Thyroid gland (tissue), 4 donors: ENCODE measurements at regions not wholly inside any gene's neighbourhood (a gene's known extent, or its start where the extent isn't known, plus 50 kb on each side); places are given as distances from the start of the nearest gene placed in this dataset.

Source experiments
- CTCF ChIP-seq, 6 experiments: fragments of 200-600 bp in 3 of 6; fragments of 450-650 bp in 3 of 6; sonication (generic) in 3 of 6; IDR thresholded peaks; one replicate each; pipeline ENCODE4 v1.5.1; 2016 to 2019; ENCODE audit warnings: antibody characterized with exemption in 6 of 6, mild to moderate bottlenecking in 2 of 6, inconsistent platforms in 1 of 6, moderate library complexity in 1 of 6
- POLR2A ChIP-seq, 2 donors: fragments of 450-650 bp; IDR thresholded peaks; one replicate each; pipeline ENCODE4 v1.6.1; 2017; ENCODE audit warnings: antibody characterized with exemption in 2 of 2, mild to moderate bottlenecking in 2 of 2, moderate library complexity in 1 of 2

DNA sequence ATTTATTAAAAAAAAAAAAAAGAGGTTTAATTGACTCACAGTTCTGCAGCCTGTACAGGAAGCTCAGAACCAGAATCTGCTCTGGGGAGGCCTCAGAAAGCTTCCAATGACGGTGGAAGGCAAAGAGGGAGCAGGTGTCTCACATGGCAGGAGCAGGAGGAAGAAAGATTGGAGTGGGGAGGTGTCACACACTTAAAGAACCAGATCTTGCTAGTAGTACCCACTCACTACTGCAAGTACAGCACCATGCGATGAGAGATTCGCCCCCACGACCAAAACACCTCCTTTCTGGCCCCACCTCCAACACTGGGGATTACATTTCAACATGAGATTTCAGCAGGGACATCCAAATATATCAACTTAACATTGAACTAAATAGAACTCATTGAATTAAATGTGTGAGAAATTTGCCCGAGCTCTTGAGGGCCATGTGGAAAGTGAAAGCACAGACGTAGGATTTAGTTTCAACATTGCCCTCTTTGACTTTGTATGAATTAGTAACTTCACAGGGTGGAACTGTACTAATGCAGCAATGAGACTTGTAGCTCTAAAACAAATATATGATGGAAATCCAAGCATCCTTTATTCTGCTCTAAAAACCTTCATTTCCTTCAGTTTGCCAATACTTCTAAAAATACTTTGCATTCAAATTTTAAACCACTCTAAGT is 628.2 kb downstream of the FAM181B start:
- TF ChIP-seq CTCF (IDR thresholded peaks at IDR 0.05) (no peak), POLR2A (IDR thresholded peaks at IDR 0.05) (no peak)
